HG03521 (cell line): ENCODE measurements at regions not wholly inside any gene's neighbourhood (a gene's known extent, or its start where the extent isn't known, plus 50 kb on each side); places are given as distances from the start of the nearest gene placed in this dataset.
"Not testable (repeated sequence)": the region's sequence is repeated elsewhere in the genome, so short reads cannot be mapped to it uniquely, and the experiment has no call there.

ENCODE experiments used
- ATAC-seq: cut with Tn5 transposase; IDR thresholded peaks from one replicate; pipeline ENCODE4 v1.9.1; 2021; ENCODE audit warnings: mild to moderate bottlenecking, moderate library complexity; ENCODE audit not compliant: unreplicated experiment

- ATAC-seq, result not testable (repeated sequence)
Observed at GRCh38 chr3:35296944-35297343, 342.4 kb upstream of the ARPP21 start.

- no peak for ATAC-seq
Observed at GRCh38 chr3:35305406-35305805, 333.9 kb upstream of the ARPP21 start.

- ATAC-seq, result no peak
Observed at GRCh38 chr3:35307296-35307695, 332.0 kb upstream of the ARPP21 start.

- not testable (repeated sequence) for ATAC-seq
Observed at GRCh38 chr3:35316841-35317240, 322.5 kb upstream of the ARPP21 start.

GRCh38 chr3:35320646-35321407 is 318.5 kb upstream of the ARPP21 start:
- no peak for ATAC-seq

- no peak for ATAC-seq
Observed at GRCh38 chr3:35322070-35322469, 317.3 kb upstream of the ARPP21 start.

GRCh38 chr3:35335703-35336102 is 303.6 kb upstream of the ARPP21 start:
- ATAC-seq, result no peak

- ATAC-seq, result no peak
Observed at GRCh38 chr3:35336601-35337000, 302.7 kb upstream of the ARPP21 start.

GRCh38 chr3:35338186-35338585 is 301.1 kb upstream of the ARPP21 start:
- ATAC-seq, result no peak

- ATAC-seq, result no peak
Observed at GRCh38 chr3:35380196-35380595, 259.1 kb upstream of the ARPP21 start.

- ATAC-seq, result no peak
Observed at GRCh38 chr3:35383216-35383615, 256.1 kb upstream of the ARPP21 start.

- no peak for ATAC-seq
Observed at GRCh38 chr3:35383719-35384555, 255.4 kb upstream of the ARPP21 start.

GRCh38 chr3:35385271-35385670 is 254.1 kb upstream of the ARPP21 start:
- no peak for ATAC-seq

GRCh38 chr3:35389907-35390306 is 249.4 kb upstream of the ARPP21 start:
- ATAC-seq, result no peak

- ATAC-seq, result no peak
Observed at GRCh38 chr3:35392187-35392586, 247.1 kb upstream of the ARPP21 start.

- ATAC-seq, result no peak
Observed at GRCh38 chr3:35393901-35394799, 245.2 kb upstream of the ARPP21 start.

GRCh38 chr3:35394905-35395304 is 244.4 kb upstream of the ARPP21 start:
- no peak for ATAC-seq

- ATAC-seq, result no peak
Observed at GRCh38 chr3:35401671-35402070, 237.7 kb upstream of the ARPP21 start.

- no peak for ATAC-seq
Observed at GRCh38 chr3:35404571-35404970, 234.8 kb upstream of the ARPP21 start.

- no peak for ATAC-seq
Observed at GRCh38 chr3:35408882-35409281, 230.4 kb upstream of the ARPP21 start.

- ATAC-seq, result no peak
Observed at GRCh38 chr3:35409991-35410390, 229.3 kb upstream of the ARPP21 start.
